Fibroblast of pulmonary artery (primary cell): ENCODE measurements at regions not wholly inside any gene's neighbourhood (a gene's known extent, or its start where the extent isn't known, plus 50 kb on each side); places are given as distances from the start of the nearest gene placed in this dataset.

ENCODE experiments used
- DNase-seq: peaks from one replicate; pipeline ENCODE4 v3.0.0-alpha.2; 2010; ENCODE audit warnings: low read depth
- H3K4me3 ChIP-seq: replicated peaks from 2 replicates; pipeline ENCODE4 v1.5.1; 2011; ENCODE audit warnings: low read depth, mild to moderate bottlenecking, control low read depth, low read length, moderate library complexity
- TF ChIP-seq, protein P1 (sequence below): IDR thresholded peaks from 2 replicates; pipeline ENCODE4 v1.5.1; 2011; ENCODE audit warnings: mild to moderate bottlenecking, control low read depth, low read length, inconsistent platforms; ENCODE audit errors: missing control alignments

DNA sequence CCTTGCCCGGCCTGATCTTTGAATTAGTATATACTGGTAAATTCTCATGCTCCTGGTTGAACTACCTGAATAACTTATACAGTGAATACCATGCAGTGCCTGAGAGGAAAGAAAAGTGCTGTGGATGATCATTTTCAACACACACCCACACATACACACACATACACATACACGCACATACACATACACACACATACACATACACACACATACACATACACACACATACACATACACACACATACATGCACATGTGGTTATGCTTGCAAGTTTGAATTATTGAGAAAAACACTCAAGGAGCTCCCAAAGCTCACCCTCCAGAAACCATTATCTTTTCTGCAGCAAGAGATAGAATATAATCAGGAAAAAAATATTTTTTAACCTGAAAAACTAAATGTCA is 366.9 kb upstream of the RASGEF1B start:
- TF ChIP-seq, protein P1, sequence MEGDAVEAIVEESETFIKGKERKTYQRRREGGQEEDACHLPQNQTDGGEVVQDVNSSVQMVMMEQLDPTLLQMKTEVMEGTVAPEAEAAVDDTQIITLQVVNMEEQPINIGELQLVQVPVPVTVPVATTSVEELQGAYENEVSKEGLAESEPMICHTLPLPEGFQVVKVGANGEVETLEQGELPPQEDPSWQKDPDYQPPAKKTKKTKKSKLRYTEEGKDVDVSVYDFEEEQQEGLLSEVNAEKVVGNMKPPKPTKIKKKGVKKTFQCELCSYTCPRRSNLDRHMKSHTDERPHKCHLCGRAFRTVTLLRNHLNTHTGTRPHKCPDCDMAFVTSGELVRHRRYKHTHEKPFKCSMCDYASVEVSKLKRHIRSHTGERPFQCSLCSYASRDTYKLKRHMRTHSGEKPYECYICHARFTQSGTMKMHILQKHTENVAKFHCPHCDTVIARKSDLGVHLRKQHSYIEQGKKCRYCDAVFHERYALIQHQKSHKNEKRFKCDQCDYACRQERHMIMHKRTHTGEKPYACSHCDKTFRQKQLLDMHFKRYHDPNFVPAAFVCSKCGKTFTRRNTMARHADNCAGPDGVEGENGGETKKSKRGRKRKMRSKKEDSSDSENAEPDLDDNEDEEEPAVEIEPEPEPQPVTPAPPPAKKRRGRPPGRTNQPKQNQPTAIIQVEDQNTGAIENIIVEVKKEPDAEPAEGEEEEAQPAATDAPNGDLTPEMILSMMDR: no peak
- H3K4me3 ChIP-seq: no peak overlapping the region
- no peak for DNase-seq

DNA sequence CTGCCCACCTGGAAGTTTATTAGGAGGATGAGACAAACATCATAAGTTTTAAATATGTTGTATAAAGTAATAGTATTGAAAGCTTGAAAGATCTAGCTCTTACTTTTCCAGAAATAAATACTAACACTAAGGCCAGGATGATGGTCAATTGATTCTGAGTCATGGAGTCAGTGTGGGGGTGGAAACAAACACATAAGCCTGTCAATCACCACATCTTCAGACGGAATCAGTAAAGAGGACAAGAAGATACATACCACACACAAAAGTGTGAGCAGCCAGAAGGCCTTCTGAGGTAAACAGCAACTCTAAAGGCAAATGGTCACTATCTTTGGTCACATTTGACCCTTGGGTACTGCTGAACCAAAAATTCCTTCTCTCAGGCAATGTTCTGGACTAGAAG is 365.0 kb upstream of the RASGEF1B start:
- TF ChIP-seq, protein P1: no peak
- no peak for DNase-seq
- no peak overlapping the region for H3K4me3 ChIP-seq

DNA sequence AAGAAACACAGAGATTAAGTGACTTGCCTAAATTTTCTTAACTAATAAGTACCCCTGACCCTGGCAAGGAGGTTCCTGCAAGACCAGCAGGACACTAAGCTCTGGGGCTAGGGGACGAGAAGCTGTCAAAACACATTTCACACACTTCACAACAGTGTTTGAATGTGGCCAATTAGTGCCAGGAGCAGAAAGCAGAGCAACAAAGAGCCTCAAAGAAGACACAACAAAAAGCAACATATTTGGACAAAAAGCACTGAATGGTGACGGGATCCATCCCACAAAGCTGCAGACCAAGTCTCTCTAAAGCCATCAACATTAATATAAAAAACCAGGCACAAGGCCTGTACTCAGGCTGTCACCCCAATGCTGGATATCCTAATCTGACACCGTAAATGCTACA is 361.9 kb upstream of the RASGEF1B start:
- no peak overlapping the region for H3K4me3 ChIP-seq
- TF ChIP-seq, protein P1: no peak
- DNase-seq: no peak

DNA sequence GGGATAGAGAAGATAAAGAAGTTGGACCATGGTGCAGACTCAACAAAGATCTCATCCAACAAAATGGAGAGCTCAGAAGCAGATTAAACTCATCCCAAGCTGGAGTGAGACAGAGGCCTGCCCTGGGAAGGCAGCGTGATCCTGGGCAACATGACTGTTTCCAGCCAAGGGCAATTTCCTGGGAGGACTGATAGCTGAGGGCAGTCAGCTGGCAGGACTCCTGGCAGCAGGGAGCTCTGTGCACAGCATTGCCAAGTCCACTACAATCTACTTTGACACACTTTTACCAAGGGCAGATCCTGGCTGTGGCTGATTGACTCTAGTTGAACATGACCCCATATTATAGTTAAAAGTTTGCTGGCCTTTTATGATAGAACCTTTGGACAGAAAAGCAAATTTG is 357.3 kb upstream of the RASGEF1B start:
- no peak for DNase-seq
- H3K4me3 ChIP-seq: no peak overlapping the region
- TF ChIP-seq, protein P1: no peak

DNA sequence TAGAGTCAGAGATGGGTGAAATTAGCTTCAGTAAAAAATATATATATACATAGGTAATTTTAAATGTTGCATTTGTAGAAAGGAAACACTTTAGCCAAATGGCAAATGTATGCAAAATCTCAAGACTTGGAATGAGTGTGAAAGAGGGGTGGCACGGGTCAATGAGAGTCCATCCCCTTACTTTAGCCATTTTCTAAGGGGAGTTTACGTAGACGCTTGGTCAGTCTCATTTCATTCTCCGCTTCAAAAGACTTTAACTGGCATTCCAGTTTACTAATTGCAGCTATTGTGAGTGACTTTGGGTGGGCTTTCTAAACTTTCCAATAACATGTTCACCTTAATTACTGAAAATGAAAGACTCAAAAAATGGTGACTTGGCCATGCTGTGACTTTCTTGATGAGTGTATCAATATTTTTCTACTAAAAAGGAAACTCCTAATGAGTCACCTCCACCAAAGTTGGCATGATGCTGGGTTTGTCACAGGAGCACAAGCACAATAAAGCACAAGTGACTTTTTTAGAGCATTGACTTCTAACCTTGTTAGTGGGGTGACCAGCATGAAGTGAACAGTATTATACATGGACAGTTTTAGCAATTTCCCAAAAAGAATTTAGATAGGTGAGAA is 356.0 kb upstream of the RASGEF1B start:
- no peak for DNase-seq
- TF ChIP-seq, protein P1: no peak
- no peak overlapping the region for H3K4me3 ChIP-seq

DNA sequence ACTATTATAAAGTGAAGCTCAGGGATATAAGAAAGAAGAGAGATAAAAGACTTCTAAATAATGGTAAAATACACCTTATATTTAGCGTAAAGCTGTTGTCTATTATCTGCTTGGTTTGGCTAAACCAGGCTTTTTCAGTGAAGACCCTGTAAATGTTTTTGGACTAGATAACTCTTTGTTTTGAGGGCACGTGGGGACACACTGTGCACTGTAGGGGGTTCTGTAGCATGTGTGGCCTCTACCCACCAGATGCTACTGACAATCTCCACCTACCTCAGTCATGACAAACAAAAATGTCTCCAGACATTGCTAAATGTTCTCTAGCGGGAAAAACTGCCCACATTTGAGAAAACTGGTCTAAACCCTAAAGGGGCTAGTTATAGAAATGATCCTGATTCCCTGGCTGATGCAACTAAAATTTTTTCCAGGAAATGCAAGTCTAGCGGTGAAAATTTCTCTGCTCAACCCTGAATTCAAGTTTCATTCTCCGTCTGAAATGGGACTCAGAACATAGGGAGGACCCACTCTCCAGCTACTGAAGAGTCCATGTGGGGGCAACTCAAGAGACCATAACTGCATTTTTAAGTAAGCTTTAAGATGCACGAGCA is 355.2 kb upstream of the RASGEF1B start:
- no peak for DNase-seq

More for the DNA sequence above, 355.2 kb upstream of the RASGEF1B start:
- TF ChIP-seq, protein P1: no peak
- H3K4me3 ChIP-seq: no peak overlapping the region
